GM12878 (cell line): ENCODE measurements at regions not wholly inside any gene's neighbourhood (a gene's known extent, or its start where the extent isn't known, plus 50 kb on each side); places are given as distances from the start of the nearest gene placed in this dataset.
A peak's percentile ranks its signal among the peaks of the same experiment; 100 is the strongest.

Experiments
- ATAC-seq: fragments of 200-7000 bp; cut with Tn5 transposase; 3 replicates; pipeline ENCODE4 v1.9.1; 2020; ENCODE audit warnings: mild to moderate bottlenecking, moderate library complexity
- BruUV-seq: library from RNA; stranded (reverse); fragments of 400-500 nt; replicated peaks from 2 replicates; lab custom pipeline; 2021; lab: Mats Ljungman, UMichigan
- CTCF ChIA-PET: fragments of 300-600 bp; sonication (Branson Sonifier 250); formaldehyde crosslinking; extraction: SDS; loops from one replicate; lab custom pipeline; 2021; ENCODE audit warnings: inconsistent platforms; lab: Yijun Ruan, JAX
- POLR2A ChIA-PET: fragments of 350-600 bp; formaldehyde crosslinking; extraction: SDS; loops from one replicate; lab custom pipeline; 2021; ENCODE audit warnings: inconsistent platforms; lab: Charles Lee
- RAD21 ChIA-PET: fragments of 300-600 bp; sonication (Branson Sonifier 250); formaldehyde crosslinking; loops from one replicate; lab custom pipeline; 2023; ENCODE audit warnings: antibody characterized with exemption; ENCODE audit not compliant: unreplicated experiment; lab: Charles Lee
- SMC1A ChIA-PET: fragments of 300-600 bp; sonication (Branson Sonifier 250); formaldehyde crosslinking; loops from one replicate; lab custom pipeline; 2023; ENCODE audit not compliant: unreplicated experiment, uncharacterized antibody; lab: Charles Lee
- DNase-seq: peaks from one replicate; pipeline ENCODE4 v3.0.0-alpha.2; 2011; ENCODE audit warnings: low read depth, low spot score
- FAIRE-seq: peaks from 3 replicates; lab custom pipeline; 2011; peaks lifted over from hg19 to GRCh38; lab: Jason Lieb, UNC
- H2AFZ ChIP-seq: 2 replicates; pipeline ENCODE4 v1.6.0; 2011; ENCODE audit warnings: low read depth, low read length, control low read depth; ENCODE audit not compliant: control insufficient read depth
- H3K27ac ChIP-seq: 2 replicates; pipeline ENCODE4 v1.5.1; 2011; ENCODE audit warnings: control low read depth; ENCODE audit not compliant: control insufficient read depth, insufficient read depth
- H3K27me3 ChIP-seq, 2 experiments: replicated peaks in 1 of 2; 2 replicates each; pipeline versions ENCODE4 v1.6.0 to v1.6.1; 2011; ENCODE audit warnings: low read length in 1 of 2; ENCODE audit not compliant: control insufficient read depth in 2 of 2, insufficient read depth in 2 of 2
- H3K36me3 ChIP-seq, 2 experiments: 2 replicates each; pipeline ENCODE4 v1.5.1; 2011; ENCODE audit warnings: low read length in 1 of 2; ENCODE audit not compliant: control insufficient read depth in 2 of 2, insufficient read depth in 2 of 2
- H3K4me1 ChIP-seq: 2 replicates; pipeline ENCODE4 v1.6.1; 2011; ENCODE audit warnings: mild to moderate bottlenecking, low read length, moderate library complexity, mixed read lengths; ENCODE audit not compliant: control insufficient read depth, insufficient read depth
- H3K4me2 ChIP-seq: 2 replicates; pipeline ENCODE4 v1.6.0; 2011; ENCODE audit warnings: control low read depth; ENCODE audit not compliant: control insufficient read depth, insufficient read depth
- H3K4me3 ChIP-seq: fragments of 200-600 bp; sonication (generic); 2 replicates; pipeline ENCODE4 v1.5.1; 2016
- H3K79me2 ChIP-seq: 2 replicates; pipeline ENCODE4 v1.6.0; 2011; ENCODE audit warnings: low read length; ENCODE audit not compliant: control insufficient read depth, insufficient read depth
- H3K9ac ChIP-seq: 2 replicates; pipeline ENCODE4 v1.8.0; 2011; ENCODE audit warnings: low read length, control low read depth, mixed read lengths; ENCODE audit not compliant: control insufficient read depth, insufficient read depth
- H3K9me3 ChIP-seq: replicated peaks from 3 replicates; pipeline ENCODE4 v1.5.1; 2011; ENCODE audit warnings: mild to moderate bottlenecking, low read length; ENCODE audit not compliant: control insufficient read depth, insufficient read depth
- H4K20me1 ChIP-seq: 2 replicates; pipeline ENCODE4 v1.6.0; 2011; ENCODE audit not compliant: control insufficient read depth, insufficient read depth
- CBX3 ChIP-seq: fragments of 200-600 bp; sonication (generic); IDR thresholded peaks from 2 replicates; pipeline ENCODE4 v1.6.1; 2016; ENCODE audit warnings: low read depth, borderline replicate concordance
- ETV6 ChIP-seq, 2 experiments: fragments of 450-650 bp in 1 of 2; IDR thresholded peaks in 1 of 2; conservative IDR thresholded peaks in 1 of 2; 2 replicates each; pipeline ENCODE4 v1.6.1; 2014; ENCODE audit warnings: antibody characterized with exemption in 1 of 2, borderline replicate concordance in 1 of 2, low read depth in 1 of 2, mild to moderate bottlenecking in 1 of 2, moderate library complexity in 1 of 2
- HDAC2 ChIP-seq: fragments of 200-600 bp; sonication (generic); IDR thresholded peaks from 2 replicates; pipeline ENCODE4 v1.6.1; 2017
- MTA3 ChIP-seq: IDR thresholded peaks from 2 replicates; pipeline ENCODE4 v1.6.1; 2012; ENCODE audit warnings: low read length, inconsistent platforms, borderline replicate concordance
- MXI1 ChIP-seq: fragments of 150-350 bp; IDR thresholded peaks from 2 replicates; pipeline ENCODE4 v1.6.1; 2011; ENCODE audit warnings: low read depth, mild to moderate bottlenecking, inconsistent platforms, low read length, improper control_type of control experiment
- NR2C1 ChIP-seq: fragments of 450-650 bp; IDR thresholded peaks from 2 replicates; pipeline ENCODE4 v1.6.1; 2017; ENCODE audit warnings: antibody characterized with exemption, mild to moderate bottlenecking, moderate library complexity
- POU2F2 ChIP-seq: IDR thresholded peaks from 3 replicates; pipeline ENCODE4 v1.6.1; 2011; ENCODE audit warnings: low read depth, mild to moderate bottlenecking, low read length, borderline replicate concordance
- RBBP5 ChIP-seq: fragments of 200-600 bp; sonication (generic); conservative IDR thresholded peaks from 2 replicates; pipeline ENCODE4 v1.6.1; 2016
- SIN3A ChIP-seq: IDR thresholded peaks from 2 replicates; pipeline ENCODE4 v1.6.1; 2012; ENCODE audit warnings: low read depth, low read length, improper control_type of control experiment
- SMC3 ChIP-seq: IDR thresholded peaks from 2 replicates; pipeline ENCODE4 v1.6.1; 2011; ENCODE audit warnings: low read length, improper control_type of control experiment, borderline replicate concordance
- SRF ChIP-seq, 2 experiments: IDR thresholded peaks; 2 replicates each; pipeline ENCODE4 v1.6.1; 2011; ENCODE audit warnings: low read depth in 2 of 2, low read length in 2 of 2, mild to moderate bottlenecking in 1 of 2, moderate library complexity in 1 of 2
- STAT3 ChIP-seq: IDR thresholded peaks from 2 replicates; pipeline ENCODE4 v1.6.1; 2011; ENCODE audit warnings: low read depth, low read length, improper control_type of control experiment
- TAF1 ChIP-seq: IDR thresholded peaks from 2 replicates; pipeline ENCODE4 v1.6.1; 2011; ENCODE audit warnings: mild to moderate bottlenecking, low read depth, low read length, borderline replicate concordance
- ZNF384 ChIP-seq: IDR thresholded peaks from 2 replicates; pipeline ENCODE4 v1.6.1; 2012; ENCODE audit warnings: low read depth, mild to moderate bottlenecking, low read length, improper control_type of control experiment, borderline replicate concordance
- ZZZ3 ChIP-seq: IDR thresholded peaks from 2 replicates; pipeline ENCODE4 v1.6.1; 2011; ENCODE audit warnings: low read depth; ENCODE audit not compliant: control insufficient read depth, insufficient read length
- WGBS: methylation state at CpG from one replicate; pipeline ENCODE4 v1.1.6; 2016; ENCODE audit warnings: low lambda C conversion rate; ENCODE audit not compliant: insufficient replicate concordance, insufficient coverage; ENCODE audit errors: missing lambda C conversion rate; 5-methylcytosine and 5-hydroxymethylcytosine counted together
- in situ Hi-C: fragments of 300-500 bp; cut with MboI; formaldehyde crosslinking; loops from 9 replicates; pipeline ENCODE4 v1.14.3; 2018; ENCODE audit warnings: mixed read lengths
- intact Hi-C: fragments of 100-400 bp; cut with micrococcal nuclease; formaldehyde crosslinking; loops from one replicate; pipeline ENCODE4 v1.14.2; 2022; ENCODE audit not compliant: unreplicated experiment
- TF ChIP-seq, protein P1 (sequence below), 3 experiments: IDR thresholded peaks in 2 of 3; conservative IDR thresholded peaks in 1 of 3; 2 replicates each; pipeline ENCODE4 v1.5.1; 2011; ENCODE audit warnings: low read depth in 3 of 3, low read length in 3 of 3, mild to moderate bottlenecking in 3 of 3, control low read depth in 2 of 3, moderate library complexity in 2 of 3, inconsistent platforms in 1 of 3, mixed read lengths in 1 of 3; ENCODE audit not compliant: control insufficient read depth in 2 of 3, insufficient read depth in 1 of 3; ENCODE audit errors: extremely low read depth in 1 of 3
- TF ChIP-seq, protein P2 (sequence below): IDR thresholded peaks from 2 replicates; pipeline ENCODE4 v1.6.1; 2011; ENCODE audit warnings: low read depth, mild to moderate bottlenecking, low read length, moderate library complexity, borderline replicate concordance; ENCODE audit errors: extremely low read depth
- TF ChIP-seq, protein P3 (sequence below): fragments of 450-650 bp; formaldehyde crosslinking; IDR thresholded peaks from 2 replicates; pipeline ENCODE4 v1.4.0; 2020; ENCODE audit warnings: mild to moderate bottlenecking, moderate library complexity

DNA sequence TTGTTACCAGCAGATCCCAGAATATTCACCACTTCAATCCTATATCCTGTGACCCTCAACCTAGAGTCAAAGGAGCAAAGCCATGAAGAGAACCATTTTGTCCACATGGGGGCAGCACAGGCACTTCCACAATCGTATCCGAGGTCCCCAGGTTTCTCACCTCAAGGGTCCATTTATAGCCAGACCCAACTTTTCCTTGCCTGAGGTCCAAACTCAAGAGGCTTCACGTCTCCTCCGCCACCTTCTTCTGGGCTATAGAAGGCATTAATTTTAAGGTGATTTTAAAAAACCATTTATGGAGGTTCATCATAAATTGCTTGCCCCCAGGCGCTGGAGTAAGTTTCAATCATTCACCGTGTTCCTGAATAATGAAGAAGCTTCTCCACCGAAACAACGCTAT, 111.6 kb upstream of the NABP1 start (continued):
- no peak for TF ChIP-seq NR2C1
- TF ChIP-seq SRF (IDR thresholded peaks at IDR 0.05; ENCODE audit: low read depth in 2 of 2, low read length in 2 of 2) = no peak
- TF ChIP-seq SMC3 = peak; percentile 92
- TF ChIP-seq MTA3 = no peak
- no peak for TF ChIP-seq SIN3A
- TF ChIP-seq ZZZ3 = no peak
- TF ChIP-seq STAT3 = no peak
- TF ChIP-seq, protein P1, sequence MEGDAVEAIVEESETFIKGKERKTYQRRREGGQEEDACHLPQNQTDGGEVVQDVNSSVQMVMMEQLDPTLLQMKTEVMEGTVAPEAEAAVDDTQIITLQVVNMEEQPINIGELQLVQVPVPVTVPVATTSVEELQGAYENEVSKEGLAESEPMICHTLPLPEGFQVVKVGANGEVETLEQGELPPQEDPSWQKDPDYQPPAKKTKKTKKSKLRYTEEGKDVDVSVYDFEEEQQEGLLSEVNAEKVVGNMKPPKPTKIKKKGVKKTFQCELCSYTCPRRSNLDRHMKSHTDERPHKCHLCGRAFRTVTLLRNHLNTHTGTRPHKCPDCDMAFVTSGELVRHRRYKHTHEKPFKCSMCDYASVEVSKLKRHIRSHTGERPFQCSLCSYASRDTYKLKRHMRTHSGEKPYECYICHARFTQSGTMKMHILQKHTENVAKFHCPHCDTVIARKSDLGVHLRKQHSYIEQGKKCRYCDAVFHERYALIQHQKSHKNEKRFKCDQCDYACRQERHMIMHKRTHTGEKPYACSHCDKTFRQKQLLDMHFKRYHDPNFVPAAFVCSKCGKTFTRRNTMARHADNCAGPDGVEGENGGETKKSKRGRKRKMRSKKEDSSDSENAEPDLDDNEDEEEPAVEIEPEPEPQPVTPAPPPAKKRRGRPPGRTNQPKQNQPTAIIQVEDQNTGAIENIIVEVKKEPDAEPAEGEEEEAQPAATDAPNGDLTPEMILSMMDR (IDR thresholded peaks at IDR 0.05 in 2 of 3, conservative IDR thresholded peaks at IDR 0.05 in 1 of 3; ENCODE audit: control insufficient read depth in 2 of 3, extremely low read depth in 1 of 3, insufficient read depth in 1 of 3, low read depth in 3 of 3, low read length in 3 of 3) = peak; percentile 77 to 81 (median 79)
- TF ChIP-seq MXI1 = no peak
- no peak for TF ChIP-seq TAF1

DNA sequence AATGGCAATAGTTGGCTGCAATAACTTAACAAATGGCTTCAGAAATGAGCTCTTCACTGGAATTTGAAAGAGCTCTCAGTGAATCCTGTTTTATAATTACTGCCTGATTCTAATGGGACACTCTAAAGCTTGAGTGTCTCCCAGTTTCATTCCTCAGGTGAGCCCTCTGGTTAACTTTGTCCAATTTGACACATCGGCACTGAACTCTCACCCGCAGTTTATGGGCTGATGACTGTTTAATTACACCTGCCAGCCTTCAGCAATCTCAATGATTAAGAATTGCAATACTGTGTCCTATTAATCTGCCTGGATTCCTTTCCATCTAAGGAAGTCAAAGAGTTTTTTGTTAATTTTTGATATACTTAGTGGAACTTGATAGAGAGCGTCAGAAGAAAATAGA, 110.7 kb upstream of the NABP1 start:
- Histone ChIP-seq H3K9ac (no peak overlapping the region), H2AFZ (no peak overlapping the region), H3K9me3 (no peaks in the 10 kb centered on the region), H3K4me1 (peaks cover 10% of the 10 kb centered on the region), H4K20me1 (no peaks in the 10 kb centered on the region), H3K4me3 (no peak overlapping the region), H3K27me3 (no peaks in the 10 kb centered on the region), H3K4me2 (no peak overlapping the region), H3K79me2 (no peaks in the 10 kb centered on the region), H3K36me3 (no peaks in the 10 kb centered on the region), H3K27ac (no peak overlapping the region)
- FAIRE-seq = no peak
- 98% methylated on average over 3 of the region's 3 CpGs for WGBS
- ChIA-PET CTCF (interaction anchor here (0.7 to 9.1 kb wide), 41 partner anchors 8 to 596 kb away, joined by 3 to 112 read pairs (median 5); no protein-coding TSS in a partner anchor), RAD21 (interaction anchor here (0.8 to 2.6 kb wide), 18 partner anchors 9 to 595 kb away, joined by 3 to 18 read pairs (median 5); partner anchors contain the start of gene NABP1), POLR2A (no interaction called here), SMC1A (interaction anchor here (0.7 to 4.5 kb wide), 33 partner anchors 9 to 595 kb away, joined by 3 to 45 read pairs (median 4); no protein-coding TSS in a partner anchor)
- no peak for DNase-seq
- BruUV-seq = no TSS peak
- in situ Hi-C loops = loop anchor here (5.0 kb wide), 1 partner anchor 125 kb away; no protein-coding TSS in a partner anchor
- intact Hi-C loops = loop anchor here (5.0 kb wide), 1 partner anchor 190 kb away; no protein-coding TSS in a partner anchor
- no peak for ATAC-seq
- TF ChIP-seq, protein P2, sequence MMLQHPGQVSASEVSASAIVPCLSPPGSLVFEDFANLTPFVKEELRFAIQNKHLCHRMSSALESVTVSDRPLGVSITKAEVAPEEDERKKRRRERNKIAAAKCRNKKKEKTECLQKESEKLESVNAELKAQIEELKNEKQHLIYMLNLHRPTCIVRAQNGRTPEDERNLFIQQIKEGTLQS = no peak
- TF ChIP-seq POU2F2 (no peak), ETV6 (conservative IDR thresholded peaks at IDR 0.05 in 1 of 2, IDR thresholded peaks at IDR 0.05 in 1 of 2; ENCODE audit: borderline replicate concordance in 1 of 2, low read depth in 1 of 2) (no peak), RBBP5 (no peak), MTA3 (no peak), ZNF384 (no peak), CBX3 (no peak), HDAC2 (no peak)
- TF ChIP-seq, protein P3, sequence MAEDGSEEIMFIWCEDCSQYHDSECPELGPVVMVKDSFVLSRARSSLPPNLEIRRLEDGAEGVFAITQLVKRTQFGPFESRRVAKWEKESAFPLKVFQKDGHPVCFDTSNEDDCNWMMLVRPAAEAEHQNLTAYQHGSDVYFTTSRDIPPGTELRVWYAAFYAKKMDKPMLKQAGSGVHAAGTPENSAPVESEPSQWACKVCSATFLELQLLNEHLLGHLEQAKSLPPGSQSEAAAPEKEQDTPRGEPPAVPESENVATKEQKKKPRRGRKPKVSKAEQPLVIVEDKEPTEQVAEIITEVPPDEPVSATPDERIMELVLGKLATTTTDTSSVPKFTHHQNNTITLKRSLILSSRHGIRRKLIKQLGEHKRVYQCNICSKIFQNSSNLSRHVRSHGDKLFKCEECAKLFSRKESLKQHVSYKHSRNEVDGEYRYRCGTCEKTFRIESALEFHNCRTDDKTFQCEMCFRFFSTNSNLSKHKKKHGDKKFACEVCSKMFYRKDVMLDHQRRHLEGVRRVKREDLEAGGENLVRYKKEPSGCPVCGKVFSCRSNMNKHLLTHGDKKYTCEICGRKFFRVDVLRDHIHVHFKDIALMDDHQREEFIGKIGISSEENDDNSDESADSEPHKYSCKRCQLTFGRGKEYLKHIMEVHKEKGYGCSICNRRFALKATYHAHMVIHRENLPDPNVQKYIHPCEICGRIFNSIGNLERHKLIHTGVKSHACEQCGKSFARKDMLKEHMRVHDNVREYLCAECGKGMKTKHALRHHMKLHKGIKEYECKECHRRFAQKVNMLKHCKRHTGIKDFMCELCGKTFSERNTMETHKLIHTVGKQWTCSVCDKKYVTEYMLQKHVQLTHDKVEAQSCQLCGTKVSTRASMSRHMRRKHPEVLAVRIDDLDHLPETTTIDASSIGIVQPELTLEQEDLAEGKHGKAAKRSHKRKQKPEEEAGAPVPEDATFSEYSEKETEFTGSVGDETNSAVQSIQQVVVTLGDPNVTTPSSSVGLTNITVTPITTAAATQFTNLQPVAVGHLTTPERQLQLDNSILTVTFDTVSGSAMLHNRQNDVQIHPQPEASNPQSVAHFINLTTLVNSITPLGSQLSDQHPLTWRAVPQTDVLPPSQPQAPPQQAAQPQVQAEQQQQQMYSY = no peak
